OCI-LY7 (cell line): ENCODE measurements at regions not wholly inside any gene's neighbourhood (a gene's known extent, or its start where the extent isn't known, plus 50 kb on each side); places are given as distances from the start of the nearest gene placed in this dataset.

Experiments used
- EZH2phosphoT487 ChIP-seq: fragments of 200-600 bp; sonication (generic); IDR thresholded peaks from 2 replicates; pipeline ENCODE4 v1.6.1; 2018; ENCODE audit warnings: low read depth, borderline replicate concordance, mild to moderate bottlenecking, mixed run types, antibody characterized with exemption, low read length, moderate library complexity, mixed read lengths
- TF ChIP-seq, protein P1 (sequence below): fragments of 200-600 bp; sonication (generic); conservative IDR thresholded peaks from 2 replicates; pipeline ENCODE4 v1.5.1; 2014; ENCODE audit warnings: mild to moderate bottlenecking, antibody characterized with exemption, low read length, moderate library complexity, mixed read lengths

GRCh38 chr5:114176356-114176755 lies 185.5 kb upstream of the KCNN2 start:
- TF ChIP-seq, protein P1, sequence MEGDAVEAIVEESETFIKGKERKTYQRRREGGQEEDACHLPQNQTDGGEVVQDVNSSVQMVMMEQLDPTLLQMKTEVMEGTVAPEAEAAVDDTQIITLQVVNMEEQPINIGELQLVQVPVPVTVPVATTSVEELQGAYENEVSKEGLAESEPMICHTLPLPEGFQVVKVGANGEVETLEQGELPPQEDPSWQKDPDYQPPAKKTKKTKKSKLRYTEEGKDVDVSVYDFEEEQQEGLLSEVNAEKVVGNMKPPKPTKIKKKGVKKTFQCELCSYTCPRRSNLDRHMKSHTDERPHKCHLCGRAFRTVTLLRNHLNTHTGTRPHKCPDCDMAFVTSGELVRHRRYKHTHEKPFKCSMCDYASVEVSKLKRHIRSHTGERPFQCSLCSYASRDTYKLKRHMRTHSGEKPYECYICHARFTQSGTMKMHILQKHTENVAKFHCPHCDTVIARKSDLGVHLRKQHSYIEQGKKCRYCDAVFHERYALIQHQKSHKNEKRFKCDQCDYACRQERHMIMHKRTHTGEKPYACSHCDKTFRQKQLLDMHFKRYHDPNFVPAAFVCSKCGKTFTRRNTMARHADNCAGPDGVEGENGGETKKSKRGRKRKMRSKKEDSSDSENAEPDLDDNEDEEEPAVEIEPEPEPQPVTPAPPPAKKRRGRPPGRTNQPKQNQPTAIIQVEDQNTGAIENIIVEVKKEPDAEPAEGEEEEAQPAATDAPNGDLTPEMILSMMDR, result no peak
- TF ChIP-seq EZH2phosphoT487, result no peak
